ENCODE measurements at regions not wholly inside any gene's neighbourhood (a gene's known extent, or its start where the extent isn't known, plus 50 kb on each side); places are given as distances from the start of the nearest gene placed in this dataset.
A peak's percentile ranks its signal among the peaks of the same experiment; 100 is the strongest.

DNA sequence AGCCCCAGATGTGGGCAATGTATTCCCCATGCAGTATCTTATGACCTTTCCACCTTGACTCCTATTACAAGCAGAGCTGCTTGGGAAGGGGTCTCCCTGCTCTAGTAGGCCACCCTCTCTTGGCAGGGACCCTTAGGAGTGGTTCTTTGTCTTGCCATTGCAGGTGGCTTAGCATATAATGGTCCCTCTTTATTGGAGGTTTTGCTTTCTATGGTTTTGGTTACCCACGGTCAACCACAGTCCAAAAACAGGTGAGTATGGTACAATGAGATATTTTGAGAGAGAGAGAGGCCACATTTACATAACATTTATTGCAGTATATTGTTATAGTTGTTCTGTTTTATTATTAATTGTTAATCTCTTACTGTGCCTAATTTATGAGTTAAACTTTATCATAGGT lies 472.8 kb upstream of the ASIC2 start:
- Histone ChIP-seq H3K27me3 (ENCODE audit: control insufficient read depth in 2 of 2, insufficient read depth in 2 of 2, low read length in 2 of 2) (no peaks in the 10 kb centered on the region), H3K79me2 (ENCODE audit: insufficient read depth, low read length) (no peaks in the 10 kb centered on the region), H2AFZ (ENCODE audit: insufficient read depth, low read depth, low read length, poor library complexity, severe bottlenecking) (no peak overlapping the region), H3K4me3 (replicated peaks in 1 of 3; ENCODE audit: low read depth in 2 of 3, low read length in 3 of 3) (no peak overlapping the region), H3K9ac (ENCODE audit: insufficient read depth, low read length, poor library complexity, severe bottlenecking) (no peak overlapping the region), H3K4me1 (ENCODE audit: control insufficient read depth in 1 of 2, insufficient read depth in 2 of 2, low read length in 2 of 2) (peaks cover 5 to 6% of the 10 kb centered on the region in 2 donors), H3K4me2 (replicated peaks; ENCODE audit: extremely low read depth, low read length, poor library complexity, severe bottlenecking) (no peak overlapping the region), H3K27ac (ENCODE audit: low read depth in 1 of 2, low read length in 2 of 2) (no peak overlapping the region), H3K36me3 (replicated peaks in 1 of 2; ENCODE audit: control insufficient read depth in 1 of 2, insufficient read depth in 2 of 2, low read length in 2 of 2) (no peaks in the 10 kb centered on the region), H3K9me3 (replicated peaks in 1 of 2; ENCODE audit: control insufficient read depth in 1 of 2, insufficient read depth in 1 of 2, low read length in 2 of 2) (no peaks in the 10 kb centered on the region), H4K20me1 (ENCODE audit: insufficient read depth, low read length) (no peaks in the 10 kb centered on the region)
- Mint-ChIP-seq H3K36me3 (no peaks in the 10 kb centered on the region), H3K4me3 (no peak overlapping the region), H3K9me3 (peaks cover 0 to 5% (median 0%) of the 10 kb centered on the region in 7 donors), H3K4me1 (peaks cover 7% of the 10 kb centered on the region), H3K27ac (no peak overlapping the region), H3K27me3 (ENCODE audit: low read depth in 3 of 3) (peaks cover 1 to 11% (median 3%) of the 10 kb centered on the region in 3 donors)
- no peak for DNase-seq
- intact Hi-C loops (cut with micrococcal nuclease) = no loop called here
- TF ChIP-seq, protein P1, sequence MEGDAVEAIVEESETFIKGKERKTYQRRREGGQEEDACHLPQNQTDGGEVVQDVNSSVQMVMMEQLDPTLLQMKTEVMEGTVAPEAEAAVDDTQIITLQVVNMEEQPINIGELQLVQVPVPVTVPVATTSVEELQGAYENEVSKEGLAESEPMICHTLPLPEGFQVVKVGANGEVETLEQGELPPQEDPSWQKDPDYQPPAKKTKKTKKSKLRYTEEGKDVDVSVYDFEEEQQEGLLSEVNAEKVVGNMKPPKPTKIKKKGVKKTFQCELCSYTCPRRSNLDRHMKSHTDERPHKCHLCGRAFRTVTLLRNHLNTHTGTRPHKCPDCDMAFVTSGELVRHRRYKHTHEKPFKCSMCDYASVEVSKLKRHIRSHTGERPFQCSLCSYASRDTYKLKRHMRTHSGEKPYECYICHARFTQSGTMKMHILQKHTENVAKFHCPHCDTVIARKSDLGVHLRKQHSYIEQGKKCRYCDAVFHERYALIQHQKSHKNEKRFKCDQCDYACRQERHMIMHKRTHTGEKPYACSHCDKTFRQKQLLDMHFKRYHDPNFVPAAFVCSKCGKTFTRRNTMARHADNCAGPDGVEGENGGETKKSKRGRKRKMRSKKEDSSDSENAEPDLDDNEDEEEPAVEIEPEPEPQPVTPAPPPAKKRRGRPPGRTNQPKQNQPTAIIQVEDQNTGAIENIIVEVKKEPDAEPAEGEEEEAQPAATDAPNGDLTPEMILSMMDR (IDR thresholded peaks at IDR 0.05) = no peak
- WGBS (ENCODE audit: insufficient coverage) = no CpG with 5 or more reads among the region's 1 CpG

DNA sequence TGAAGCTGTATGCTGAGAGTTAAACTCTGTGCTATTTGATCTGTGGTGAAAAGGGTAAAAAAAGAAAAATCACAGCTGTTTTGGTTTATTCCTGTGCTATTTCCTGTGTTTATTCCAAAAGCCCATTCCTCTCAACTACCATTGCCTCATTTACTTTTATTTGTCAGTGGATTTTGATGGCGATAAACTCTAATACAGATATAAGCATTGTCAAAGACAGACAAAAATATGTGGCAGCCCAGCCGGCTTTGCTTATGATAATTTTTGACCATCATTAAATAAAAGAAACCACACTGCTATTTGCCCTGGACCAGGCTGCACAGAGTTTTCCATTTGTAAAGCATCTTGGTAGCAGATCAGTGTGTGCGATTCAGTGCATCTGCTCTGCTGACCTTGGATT lies 473.6 kb upstream of the ASIC2 start:
- Mint-ChIP-seq H3K9me3 (peaks cover 0 to 5% (median 0%) of the 10 kb centered on the region in 7 donors), H3K27me3 (ENCODE audit: low read depth in 3 of 3) (peaks cover 0 to 7% (median 3%) of the 10 kb centered on the region in 3 donors), H3K36me3 (no peaks in the 10 kb centered on the region), H3K4me1 (peaks cover 7% of the 10 kb centered on the region), H3K27ac (peak overlapping the region in 1 of 7 donors; percentile 49), H3K4me3 (no peak overlapping the region)
- H3K9me3 ChIP-seq (replicated peaks in 1 of 2; ENCODE audit: control insufficient read depth in 1 of 2, insufficient read depth in 1 of 2, low read length in 2 of 2) = no peaks in the 10 kb centered on the region
- DNase-seq = no peak
- H3K79me2 ChIP-seq (ENCODE audit: insufficient read depth, low read length) = no peaks in the 10 kb centered on the region
- no peak overlapping the region for H3K27ac ChIP-seq (ENCODE audit: low read depth in 1 of 2, low read length in 2 of 2)
- no peak overlapping the region for H3K4me3 ChIP-seq (replicated peaks in 1 of 3; ENCODE audit: low read depth in 2 of 3, low read length in 3 of 3)
- WGBS (ENCODE audit: insufficient coverage) = 96% methylated on average over 2 of the region's 3 CpGs
- H3K4me1 ChIP-seq (ENCODE audit: control insufficient read depth in 1 of 2, insufficient read depth in 2 of 2, low read length in 2 of 2) = peaks cover 5 to 6% of the 10 kb centered on the region in 2 donors
- H4K20me1 ChIP-seq (ENCODE audit: insufficient read depth, low read length) = no peaks in the 10 kb centered on the region
- no peak overlapping the region for H2AFZ ChIP-seq (ENCODE audit: insufficient read depth, low read depth, low read length, poor library complexity, severe bottlenecking)
- no peaks in the 10 kb centered on the region for H3K27me3 ChIP-seq (ENCODE audit: control insufficient read depth in 2 of 2, insufficient read depth in 2 of 2, low read length in 2 of 2)
- H3K36me3 ChIP-seq (replicated peaks in 1 of 2; ENCODE audit: control insufficient read depth in 1 of 2, insufficient read depth in 2 of 2, low read length in 2 of 2) = no peaks in the 10 kb centered on the region
- intact Hi-C loops (cut with micrococcal nuclease) = no loop called here
- TF ChIP-seq, protein P1 (IDR thresholded peaks at IDR 0.05) = no peak
- H3K4me2 ChIP-seq (replicated peaks; ENCODE audit: extremely low read depth, low read length, poor library complexity, severe bottlenecking) = no peak overlapping the region
- H3K9ac ChIP-seq (ENCODE audit: insufficient read depth, low read length, poor library complexity, severe bottlenecking) = no peak overlapping the region

All from CD14-positive monocyte (primary cell).